ENCODE measurements at regions not wholly inside any gene's neighbourhood (a gene's known extent, or its start where the extent isn't known, plus 50 kb on each side); places are given as distances from the start of the nearest gene placed in this dataset.
"Not testable (repeated sequence)": the region's sequence is repeated elsewhere in the genome, so short reads cannot be mapped to it uniquely, and the experiment has no call there.

DNA sequence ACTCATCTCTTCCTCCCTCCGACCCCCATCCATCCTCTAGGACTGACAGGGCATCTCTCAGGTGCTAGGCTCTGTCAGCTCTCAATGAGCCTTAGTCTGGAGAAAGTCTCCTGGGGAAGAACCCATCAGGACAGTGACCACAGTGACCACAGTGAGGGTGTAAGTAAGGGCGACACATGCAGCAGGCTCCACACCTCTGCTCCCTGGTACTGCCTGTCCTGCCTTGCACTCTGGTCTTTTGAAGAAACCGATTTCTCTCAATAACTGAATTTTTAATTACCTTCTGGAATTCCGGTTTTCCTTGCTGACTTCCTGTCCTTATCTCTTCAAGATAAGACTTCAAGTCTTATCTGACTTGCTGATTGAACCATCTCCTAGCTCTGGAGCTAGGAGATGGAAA, 190.2 kb downstream of the ACTR3B start:
- DNase-seq = no peak

DNA sequence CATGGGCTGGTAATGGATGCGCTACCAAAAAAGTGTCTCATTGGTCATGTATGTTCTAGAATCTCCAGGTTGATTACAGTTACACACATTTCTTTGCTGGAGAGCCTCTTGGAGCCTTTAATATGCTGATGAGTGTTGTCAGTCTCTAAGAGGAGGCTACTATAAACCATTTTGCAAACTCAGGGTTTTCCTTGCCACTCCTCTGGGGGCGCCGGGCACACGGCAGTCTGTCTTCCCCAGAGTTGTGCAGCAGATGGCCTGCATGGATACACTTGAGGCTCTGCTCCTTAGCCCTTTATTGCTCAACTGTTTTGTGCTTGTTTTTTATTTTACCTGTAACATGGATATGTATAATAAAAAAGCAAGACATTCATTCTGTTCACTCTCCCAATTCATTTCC, 196.5 kb downstream of the ACTR3B start:
- no peak for DNase-seq

DNA sequence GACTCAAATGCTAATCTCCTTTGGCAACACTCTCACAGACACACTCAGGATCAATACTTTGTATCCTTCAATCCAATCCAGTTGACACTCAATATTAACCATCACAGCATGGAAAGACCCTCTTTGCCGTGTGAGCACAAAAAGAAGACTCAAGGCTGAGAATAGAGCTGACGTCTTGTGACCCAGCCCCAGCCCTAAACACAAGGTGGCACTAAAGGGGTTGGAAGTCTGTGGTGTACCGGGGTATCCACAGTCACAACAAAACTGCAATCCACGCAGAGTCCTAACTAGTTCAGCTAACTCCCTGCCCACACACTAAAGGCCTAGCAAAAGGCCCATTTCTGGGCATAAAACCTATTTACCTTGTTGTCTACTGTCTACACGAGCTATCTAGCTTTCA, 200.1 kb downstream of the ACTR3B start:
- no peak for DNase-seq

DNA sequence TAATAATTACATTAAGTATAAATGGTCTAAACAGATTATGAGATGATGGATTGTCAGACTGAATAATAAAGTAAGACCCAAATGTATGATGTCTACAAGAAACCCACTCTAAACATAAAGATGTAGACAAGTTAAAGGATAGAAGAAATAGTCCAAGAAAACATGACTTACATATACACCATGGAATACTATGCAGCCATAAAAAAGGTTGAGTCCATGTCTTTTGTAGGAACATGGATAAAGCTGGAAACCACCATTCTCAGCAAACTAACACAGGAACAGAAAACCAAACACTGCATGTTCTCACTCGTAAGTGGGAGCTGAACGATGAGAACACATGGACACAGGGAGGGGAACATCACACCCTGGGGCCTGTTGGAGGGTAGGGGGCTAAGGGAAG, 202.2 kb downstream of the ACTR3B start:
- not testable (repeated sequence) for DNase-seq

DNA sequence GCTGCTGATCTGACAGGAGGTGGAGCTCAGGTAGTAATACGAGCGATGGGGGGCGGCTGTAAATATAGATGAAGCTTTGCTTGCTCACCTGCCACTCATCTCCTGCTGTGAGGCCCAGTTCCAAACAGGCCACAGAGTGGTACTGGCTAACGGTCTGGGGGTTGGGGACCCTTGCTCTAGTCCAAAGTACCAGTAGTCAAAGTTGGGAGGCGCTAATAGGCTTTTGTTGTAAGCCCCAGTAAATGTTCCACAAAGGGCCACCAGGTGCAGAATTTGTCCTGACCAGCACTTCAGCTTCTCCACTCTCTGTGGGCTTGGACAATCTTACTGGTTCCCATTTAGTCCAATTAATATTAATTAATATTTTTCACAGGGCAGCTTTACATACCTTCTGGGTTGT, 206.6 kb downstream of the ACTR3B start:
- DNase-seq = no peak

DNA sequence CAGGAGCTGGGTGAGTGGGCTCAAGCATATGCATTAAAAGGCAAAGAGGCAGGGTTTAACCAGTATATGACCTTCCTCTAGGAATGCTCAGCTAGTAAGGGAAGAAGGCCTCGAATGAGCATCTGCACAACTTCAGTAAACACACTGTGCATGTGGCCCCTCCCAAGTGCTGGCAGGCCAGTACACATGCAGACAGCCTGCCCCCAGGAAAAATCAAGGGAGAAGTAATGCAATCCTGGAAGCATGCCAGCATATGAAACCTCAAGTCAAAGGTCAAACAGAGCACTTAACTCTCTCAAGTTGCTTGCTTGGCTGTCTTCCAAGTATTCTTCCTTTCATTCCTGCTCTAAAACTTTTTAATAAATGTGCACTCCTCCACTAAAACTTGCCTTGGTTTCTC, 208.4 kb downstream of the ACTR3B start:
- DNase-seq = no peak

DNA sequence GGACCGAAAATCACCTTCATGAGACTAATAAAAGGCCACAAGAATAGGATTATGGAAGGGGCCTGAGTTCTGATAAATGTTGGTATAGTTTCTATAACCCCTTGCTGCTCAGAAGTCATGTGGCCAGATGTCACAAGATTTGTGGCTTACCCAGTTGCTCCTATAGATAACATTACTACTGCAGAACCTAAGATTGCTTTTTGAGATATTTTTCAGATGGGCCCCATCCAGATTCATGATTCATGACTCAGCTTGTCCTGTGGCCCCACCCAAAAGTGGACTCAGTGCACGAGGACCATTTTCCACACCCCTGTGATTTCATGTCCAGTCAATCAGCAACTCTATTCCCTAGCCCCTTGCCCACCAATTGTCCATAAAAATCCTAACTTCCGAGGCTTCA, 209.0 kb downstream of the ACTR3B start:
- DNase-seq = no peak

DNA sequence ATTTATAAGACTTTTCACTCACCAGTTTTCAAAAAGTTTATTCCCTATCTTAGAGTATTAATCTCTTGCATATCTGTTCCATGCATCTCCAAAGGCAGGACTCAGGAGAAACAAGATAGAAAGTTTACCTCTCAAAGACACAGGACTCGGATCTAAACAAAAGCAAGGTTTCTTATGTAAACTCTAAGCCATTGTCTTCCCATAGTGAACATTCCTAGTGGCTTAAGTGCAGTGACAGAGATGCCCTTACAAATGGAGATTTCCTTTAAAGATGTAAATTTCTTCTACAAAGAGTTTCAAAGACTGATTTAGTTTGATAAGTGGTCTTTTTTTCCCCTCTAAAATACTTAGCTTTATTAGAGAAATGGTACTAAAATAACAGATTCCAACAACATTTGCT, 209.8 kb downstream of the ACTR3B start:
- DNase-seq = no peak

DNA sequence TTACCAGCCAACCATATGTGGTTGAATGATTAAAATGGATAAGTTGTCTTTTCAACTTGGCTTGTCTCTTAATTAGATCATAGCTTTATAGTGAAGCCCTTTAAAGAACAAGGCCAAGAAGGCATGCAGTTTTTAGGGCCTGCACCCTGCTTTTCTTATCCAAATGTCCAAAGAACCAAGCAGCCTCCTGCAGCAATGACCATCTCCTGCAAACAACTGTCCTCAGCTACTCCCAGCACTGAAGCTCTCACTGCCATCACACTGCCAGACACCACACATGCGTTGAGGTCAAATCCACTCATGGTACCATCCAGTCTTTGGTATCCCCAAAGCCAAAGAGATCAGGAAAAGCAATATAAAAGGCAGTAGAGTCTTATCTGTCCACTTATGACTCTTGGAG, 210.3 kb downstream of the ACTR3B start:
- DNase-seq = no peak

DNA sequence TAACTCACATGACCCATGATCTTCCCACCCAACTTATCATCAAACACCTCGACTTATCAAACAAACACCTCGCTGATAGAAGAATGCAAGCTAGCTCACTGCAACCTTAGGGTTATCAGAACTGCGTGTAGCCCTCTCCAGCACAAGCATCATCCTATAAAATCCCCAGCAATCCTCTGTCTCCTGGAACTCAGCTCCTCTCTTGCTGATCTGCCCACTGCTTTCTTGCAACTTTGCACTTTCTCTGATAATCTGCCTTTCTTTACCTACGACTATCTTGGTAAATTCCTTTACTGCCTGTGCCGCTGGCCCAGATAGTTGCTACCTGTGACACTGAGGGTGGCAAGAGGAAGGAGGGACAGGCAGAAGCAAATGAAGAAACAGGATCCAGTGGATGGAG, 210.9 kb downstream of the ACTR3B start:
- no peak for DNase-seq

DNA sequence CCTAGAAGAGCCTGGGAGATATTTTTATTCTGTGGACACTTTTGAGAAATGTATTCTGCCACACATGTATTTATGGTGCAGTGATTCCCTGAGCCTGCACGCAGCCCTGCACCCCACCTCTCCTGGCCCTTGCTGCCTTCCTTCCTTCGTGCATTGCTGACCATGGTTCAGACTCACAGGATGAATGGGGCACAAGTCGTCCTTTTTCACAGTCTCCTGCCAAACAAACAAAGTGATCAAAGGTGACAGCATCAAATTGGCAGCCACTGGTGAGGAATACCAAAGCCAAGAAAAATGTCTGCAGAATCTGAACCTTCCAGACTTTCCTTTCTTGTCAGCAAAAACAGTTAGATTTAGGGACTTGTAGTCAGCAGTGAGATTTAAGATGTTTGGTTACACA, 215.0 kb downstream of the ACTR3B start:
- DNase-seq = no peak

DNA sequence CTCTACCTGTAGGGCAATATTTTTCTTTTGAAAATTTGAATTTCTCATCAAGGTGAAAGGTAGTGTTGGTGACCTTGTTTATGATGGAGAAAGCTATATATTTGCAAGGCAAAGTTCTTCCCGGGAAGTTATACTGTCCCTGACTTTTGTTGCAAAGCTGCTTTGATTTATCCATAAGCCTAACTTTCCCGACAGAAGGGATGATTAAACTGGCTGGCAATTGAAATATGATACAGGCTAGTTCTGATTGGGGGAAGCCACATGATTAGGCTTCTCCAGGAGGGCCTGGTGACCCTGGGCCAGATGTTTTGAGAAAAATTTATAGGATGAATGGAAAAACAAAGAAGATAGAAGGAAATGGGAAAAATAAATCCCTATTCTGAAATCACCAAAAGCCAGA, 215.5 kb downstream of the ACTR3B start:
- DNase-seq = no peak

DNA sequence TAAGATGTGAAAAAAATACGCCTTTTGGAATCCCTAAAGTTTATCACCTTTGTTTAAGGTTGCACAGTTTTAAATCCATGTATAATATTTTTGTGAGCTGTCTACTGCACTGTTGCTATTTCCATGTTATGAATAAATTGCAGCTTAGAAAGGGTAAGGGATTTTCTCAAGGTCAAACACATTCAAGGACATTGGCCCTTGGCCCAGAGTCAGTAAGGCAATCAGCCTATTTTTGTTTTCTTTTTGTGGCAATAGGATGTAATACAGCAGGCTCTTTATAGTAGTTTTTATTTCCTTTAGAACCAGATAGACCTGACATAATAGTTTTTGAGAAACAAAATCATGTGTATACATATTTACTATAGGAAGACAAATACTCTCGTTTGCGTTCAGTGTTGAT, 219.8 kb downstream of the ACTR3B start:
- no peak for DNase-seq

DNA sequence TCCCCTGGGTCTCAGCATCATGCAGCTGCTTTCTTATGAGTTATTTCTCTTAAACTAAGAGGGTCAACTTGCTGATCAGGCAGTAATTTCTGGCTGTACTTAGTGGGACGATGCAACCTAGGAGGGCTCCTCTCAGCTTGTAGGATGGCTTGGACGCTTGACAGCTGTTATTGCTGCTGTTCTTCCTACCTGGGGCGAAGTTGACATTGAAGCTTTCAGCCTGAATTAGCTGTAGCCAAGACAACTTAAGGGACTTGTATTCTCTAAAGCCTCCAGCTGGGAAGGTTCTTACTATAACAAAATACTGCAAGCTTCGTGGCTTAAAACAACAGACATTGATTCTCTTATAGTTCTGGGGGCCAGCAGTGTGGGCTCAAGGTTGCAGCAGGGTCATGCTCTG, 224.9 kb downstream of the ACTR3B start:
- no peak for DNase-seq

DNA sequence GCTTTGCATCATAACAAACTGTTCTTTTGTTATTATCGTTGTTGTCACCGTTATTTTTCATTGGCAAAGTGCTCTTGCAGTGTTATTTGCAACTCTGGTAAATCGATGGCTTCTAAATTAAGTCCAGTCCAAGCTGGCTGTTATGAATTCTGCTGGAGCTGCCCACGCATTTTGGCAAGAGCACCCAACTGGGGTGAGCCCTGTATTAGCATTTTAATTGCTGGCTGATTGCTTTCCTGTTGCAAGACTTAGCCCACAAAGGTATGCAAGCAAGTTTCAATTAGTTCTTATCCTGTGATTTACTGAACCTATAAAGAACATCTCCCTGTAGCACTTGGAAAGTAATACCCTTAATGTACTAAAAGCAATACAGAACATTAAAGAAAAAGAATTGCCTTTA, 226.8 kb downstream of the ACTR3B start:
- no peak for DNase-seq

DNA sequence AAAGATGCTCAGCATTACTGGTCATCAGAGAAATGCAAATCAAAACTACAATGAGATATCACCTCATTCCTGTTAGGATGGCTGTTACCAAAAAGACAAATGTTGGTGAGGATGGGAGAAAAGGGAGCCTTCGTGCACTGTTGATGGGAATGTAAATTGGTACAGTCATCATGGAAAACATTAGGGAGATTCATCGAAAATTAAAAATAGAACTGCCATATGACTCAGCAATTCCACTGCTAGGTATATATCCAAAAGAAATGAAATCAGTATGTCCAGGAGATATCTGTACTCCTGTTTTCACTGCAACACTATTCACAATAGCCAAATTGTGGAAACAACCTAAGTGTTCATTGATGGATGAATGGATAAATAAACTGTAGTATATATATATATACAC, 228.1 kb downstream of the ACTR3B start:
- no peak for DNase-seq

DNA sequence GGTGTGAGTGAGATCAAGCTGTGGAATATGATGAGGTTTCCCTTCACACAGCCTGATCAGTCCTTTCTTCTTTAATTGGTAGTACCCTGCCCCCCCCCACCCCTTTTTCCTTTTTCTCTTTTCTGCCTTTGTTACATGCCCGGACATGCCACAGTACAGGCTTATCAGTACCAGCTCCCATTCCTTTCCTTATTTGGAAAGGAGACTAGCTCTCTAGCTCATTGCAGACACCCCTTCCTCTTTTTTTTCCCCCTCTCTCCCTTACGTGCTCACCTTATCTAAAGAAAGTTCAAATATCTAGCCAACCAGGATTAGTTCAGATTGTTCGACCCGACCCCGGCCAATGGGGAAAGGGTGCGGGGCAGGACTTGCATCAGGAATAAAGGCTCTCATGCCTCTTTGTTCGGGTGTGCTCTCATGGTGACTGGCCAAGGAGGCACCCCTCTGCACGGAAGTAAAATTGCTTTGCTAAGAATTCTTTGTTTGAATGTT, 230.4 kb downstream of the ACTR3B start:
- DNase-seq = no peak

DNA sequence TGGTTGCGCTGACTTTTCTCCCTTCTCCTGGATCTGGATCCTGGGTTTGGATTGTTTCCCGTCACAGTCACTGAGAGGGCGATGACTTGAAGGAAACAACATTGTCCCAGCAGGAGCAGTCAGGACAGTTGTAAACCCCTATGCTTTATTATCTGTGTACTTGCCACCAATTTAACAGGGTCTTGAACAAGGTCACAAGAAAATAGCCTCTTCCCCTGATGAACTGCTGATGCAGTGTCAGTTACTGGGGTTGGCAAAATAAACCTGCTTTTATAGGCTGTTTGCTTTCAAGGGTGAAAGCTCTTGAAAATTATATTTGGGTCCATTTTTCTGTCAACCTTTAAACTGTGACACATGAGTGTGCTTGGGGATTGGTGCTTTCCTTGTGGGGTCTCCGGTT, 238.9 kb downstream of the ACTR3B start:
- DNase-seq = no peak

DNA sequence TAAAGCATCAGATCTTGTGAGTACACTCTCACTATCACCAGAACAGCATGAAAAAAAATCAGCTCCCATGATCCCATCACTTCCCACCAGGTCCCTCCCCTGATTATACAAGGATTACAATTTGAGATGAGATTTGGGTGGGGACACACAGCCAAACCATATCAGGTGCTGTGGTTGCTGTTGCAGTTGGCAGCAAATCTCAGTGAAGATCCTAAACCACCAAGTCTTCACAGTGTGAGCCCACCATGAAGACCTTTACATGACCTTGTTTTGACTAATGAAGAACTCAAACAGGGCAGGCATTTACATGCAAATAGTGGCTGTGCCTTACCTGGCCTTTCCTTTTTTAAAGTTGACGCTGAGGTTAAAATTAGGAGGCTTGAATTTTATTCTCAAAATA, 242.6 kb downstream of the ACTR3B start:
- no peak for DNase-seq

DNA sequence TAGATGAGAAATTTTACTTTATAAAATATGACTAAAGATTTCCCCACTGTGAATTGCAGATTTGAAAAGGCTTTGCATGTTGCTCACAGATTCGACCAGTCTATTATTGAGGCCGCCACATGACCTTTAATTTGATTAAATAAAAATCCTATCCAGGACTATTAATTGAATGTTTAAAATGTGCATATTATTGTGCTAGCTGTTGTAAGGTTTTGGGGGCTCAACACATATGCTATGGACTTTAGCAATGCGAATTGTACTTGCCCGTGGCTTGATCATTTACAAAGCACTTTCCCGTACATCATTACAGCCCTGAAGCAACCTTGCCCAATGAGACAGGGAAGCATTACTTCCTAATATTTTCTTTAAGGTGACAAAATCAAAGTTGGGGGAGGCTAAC, 243.0 kb downstream of the ACTR3B start:
- no peak for DNase-seq

DNA sequence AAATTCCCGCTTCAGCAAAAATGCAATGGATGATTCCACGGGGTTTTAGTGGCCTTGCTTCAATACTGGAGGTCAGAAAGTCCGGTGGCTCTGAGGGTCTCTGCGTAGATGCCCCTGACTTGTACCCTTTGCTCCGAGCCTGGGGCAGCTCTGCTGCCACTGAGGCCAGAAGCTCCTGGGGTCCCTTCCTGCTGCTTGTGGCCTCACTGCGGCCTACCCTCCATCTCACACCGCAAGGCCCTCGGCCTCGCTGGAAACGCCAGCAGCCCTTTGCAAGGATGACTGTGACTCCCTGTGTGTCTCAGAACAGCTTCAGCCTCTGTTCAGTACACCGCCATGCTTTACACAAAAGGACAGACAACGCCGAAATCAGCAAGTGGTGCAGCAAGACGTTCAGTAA, 244.8 kb downstream of the ACTR3B start:
- no peak for DNase-seq

DNA sequence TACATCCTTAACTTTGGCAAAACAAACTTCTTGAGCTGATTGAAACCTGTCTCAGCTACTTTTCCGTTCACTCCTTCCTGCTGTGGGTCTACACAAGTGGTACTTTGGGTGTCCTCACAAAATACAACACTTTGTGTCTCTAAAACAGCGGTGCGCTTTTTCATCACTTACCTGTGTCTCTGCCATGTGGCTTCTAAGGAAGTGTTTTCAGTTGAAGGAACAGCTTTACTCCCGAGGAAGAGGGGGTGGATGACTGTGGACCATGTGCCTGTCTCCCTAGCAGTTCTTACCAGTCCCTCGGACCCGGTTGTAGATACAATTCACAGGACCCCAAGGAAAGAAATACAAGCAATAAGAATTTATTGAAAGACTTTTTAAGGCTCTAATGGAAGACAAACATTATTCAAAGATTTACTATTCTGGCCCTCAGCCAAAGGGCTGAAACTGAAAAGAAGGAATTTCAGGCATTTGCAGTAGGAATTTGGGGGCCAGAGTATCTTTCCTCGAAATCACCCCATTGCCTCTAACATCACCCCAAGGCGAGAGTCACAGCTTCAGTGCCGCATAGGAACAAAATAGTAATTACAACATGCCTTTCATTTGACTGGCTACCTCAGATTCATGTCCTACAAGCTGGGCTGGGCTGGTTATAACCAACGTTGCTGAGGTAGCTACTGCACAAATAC, 246.3 kb downstream of the ACTR3B start:
- DNase-seq = no peak

DNA sequence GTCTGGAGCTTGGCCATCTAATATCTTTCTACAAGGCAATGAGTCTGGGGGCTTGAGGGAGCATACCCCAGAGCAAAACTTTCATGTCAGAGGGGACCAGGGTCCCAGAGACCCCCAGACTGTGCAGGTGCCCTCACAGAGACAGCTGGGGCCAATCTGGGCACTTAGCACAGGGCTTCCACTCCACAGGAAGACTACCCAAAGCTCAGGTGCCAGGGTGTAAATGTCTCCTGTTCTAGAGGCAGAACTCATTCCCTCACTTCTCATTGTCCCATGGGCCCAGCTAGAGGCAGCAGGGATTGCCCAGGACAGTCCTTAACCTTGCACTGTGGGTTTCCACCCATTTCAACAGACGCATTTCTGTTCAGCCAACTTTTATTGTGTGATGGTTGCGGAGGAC, 246.9 kb downstream of the ACTR3B start:
- no peak for DNase-seq

DNA sequence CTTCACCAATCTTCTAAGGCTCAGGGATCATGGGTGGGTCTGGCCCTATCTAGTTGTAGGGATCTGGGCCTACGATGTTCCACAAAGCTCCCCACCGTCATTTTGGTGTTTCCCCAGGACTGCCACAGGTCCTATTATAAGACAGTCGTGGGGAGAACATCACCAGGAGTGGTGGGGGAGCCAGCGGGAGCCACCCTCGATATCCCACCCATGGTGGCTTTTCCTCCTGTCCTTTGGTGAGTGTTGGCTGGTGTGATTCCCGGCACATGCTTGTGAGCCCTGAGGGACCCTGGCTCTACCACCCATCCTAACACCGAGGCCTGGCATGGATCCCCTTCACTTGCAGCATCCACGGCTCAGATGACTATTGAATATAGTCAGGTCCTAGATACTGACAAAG, 247.4 kb downstream of the ACTR3B start:
- DNase-seq = no peak

DNA sequence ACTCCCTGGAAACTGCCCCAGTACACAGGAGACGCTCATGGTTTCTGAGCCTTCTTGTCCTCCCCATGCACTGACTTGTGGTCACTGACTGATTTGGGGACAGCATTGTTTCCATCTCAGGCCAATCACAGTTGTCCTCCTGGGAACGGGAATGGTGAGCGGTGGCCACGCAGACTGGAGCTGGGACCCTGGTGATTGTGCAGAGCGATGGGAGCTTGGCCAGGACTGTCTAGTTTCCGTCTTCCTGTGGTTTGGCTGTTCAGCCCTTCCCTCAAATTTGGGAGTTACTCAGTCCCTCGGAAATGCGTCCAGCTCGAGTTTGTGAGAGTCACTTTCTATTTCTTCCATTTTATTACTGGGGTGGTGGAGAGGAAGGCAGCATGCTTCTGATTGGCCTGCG, 250.9 kb downstream of the ACTR3B start:
- DNase-seq = no peak

DNA sequence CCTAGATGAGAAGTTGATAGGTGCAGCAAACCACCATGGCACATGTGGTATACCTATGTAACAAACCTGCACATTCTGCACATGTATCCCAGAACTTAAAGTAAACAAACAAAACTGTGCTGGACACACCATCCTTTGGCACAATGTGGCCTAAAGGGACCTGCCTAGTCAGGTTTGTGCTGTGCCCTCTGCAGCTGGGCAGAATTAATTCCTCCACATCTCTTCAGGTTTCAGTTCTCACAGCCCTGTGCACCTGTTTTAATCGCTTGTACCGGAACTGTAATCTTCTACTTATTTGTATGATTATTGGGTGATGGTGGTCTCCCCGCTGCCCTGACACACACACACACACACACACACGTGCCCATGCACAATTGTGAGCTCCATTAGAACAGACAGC, 252.7 kb downstream of the ACTR3B start:
- no peak for DNase-seq

All from activated CD4-positive, alpha-beta T cell treated with anti-CD3 and anti-CD28 coated beads, Interleukin-10, Interleukin-2, amounts not matched to agents 100 ng/mL and 50 ng/mL, durations not matched to agents 16 hours and 8 hours (primary cell).